ENCODE measurements at regions not wholly inside any gene's neighbourhood (a gene's known extent, or its start where the extent isn't known, plus 50 kb on each side); places are given as distances from the start of the nearest gene placed in this dataset.

- no TSS peak for BruUV-seq (replicated peaks)
- no peak overlapping the region for H3K4me3 ChIP-seq (replicated peaks in 1 of 3; ENCODE audit: insufficient read depth in 1 of 3, low read depth in 1 of 3, low read length in 3 of 3)
- H3K4me1 ChIP-seq (ENCODE audit: control insufficient read depth, extremely low read depth, insufficient read depth, low read length) = no peaks in the 10 kb centered on the region
- H2AFZ ChIP-seq (ENCODE audit: low read depth, low read length) = no peak overlapping the region
- POLR2A ChIA-PET = no interaction called here
- H3K9ac ChIP-seq (replicated peaks; ENCODE audit: extremely low read depth, insufficient read depth, low read length) = no peak overlapping the region
- H3K9me3 ChIP-seq (replicated peaks; ENCODE audit: control insufficient read depth, insufficient read depth, low read length) = no peaks in the 10 kb centered on the region
- H3K4me2 ChIP-seq (ENCODE audit: insufficient read depth, low read length) = no peak overlapping the region
- no peak overlapping the region for H3K27ac ChIP-seq (ENCODE audit: insufficient read depth, low read depth, low read length)
- intact Hi-C loops (cut with micrococcal nuclease) (loop anchor here (5.0 kb wide), 1 partner anchor 152 kb away; the partner anchor contains the start of genes NMRK1 and OSTF1), dilution Hi-C loops (cut with MboI; ENCODE audit: extremely low pct_ligation_motif_present, low sequenced_read_pairs) (no loop called here)
- H3K27me3 ChIP-seq (ENCODE audit: control insufficient read depth in 2 of 2, insufficient read depth in 2 of 2, low read length in 2 of 2) = peaks cover 0 to 3% of the 10 kb centered on the region in 2 experiments
- TF ChIP-seq FOS (IDR thresholded peaks at IDR 0.05; ENCODE audit: borderline replicate concordance, insufficient read depth, low read length) = no peak
- TF ChIP-seq MYC (IDR thresholded peaks at IDR 0.05; ENCODE audit: low read depth, low read length) = no peak
- no peak for TF ChIP-seq JUN (IDR thresholded peaks at IDR 0.05; ENCODE audit: borderline replicate concordance, insufficient read depth, insufficient read length, low read depth)
- no peak for TF ChIP-seq POLR2AphosphoS5 (IDR thresholded peaks at IDR 0.05; ENCODE audit: insufficient read depth, low read depth, low read length)
- TF ChIP-seq, protein P1, sequence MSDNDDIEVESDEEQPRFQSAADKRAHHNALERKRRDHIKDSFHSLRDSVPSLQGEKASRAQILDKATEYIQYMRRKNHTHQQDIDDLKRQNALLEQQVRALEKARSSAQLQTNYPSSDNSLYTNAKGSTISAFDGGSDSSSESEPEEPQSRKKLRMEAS (IDR thresholded peaks at IDR 0.05; ENCODE audit: insufficient read depth, insufficient read length) = no peak
- TF ChIP-seq EZH2 (IDR thresholded peaks at IDR 0.05; ENCODE audit: borderline replicate concordance, low read depth, low read length, severe bottlenecking) = no peak
- TF ChIP-seq GATA2 (IDR thresholded peaks at IDR 0.05; ENCODE audit: insufficient read depth, insufficient read length, low read depth, low read length) = no peak
- no peak for TF ChIP-seq POLR2A (IDR thresholded peaks at IDR 0.05; ENCODE audit: low read depth, low read length)
- TF ChIP-seq CTCF (IDR thresholded peaks at IDR 0.05; ENCODE audit: extremely low read depth in 1 of 2, insufficient read depth in 1 of 2, low read depth in 1 of 2, low read length in 2 of 2) = no peak
- H4K20me1 ChIP-seq (replicated peaks; ENCODE audit: control insufficient read depth, extremely low read depth, insufficient read depth, low read length) = no peaks in the 10 kb centered on the region
- no peaks in the 10 kb centered on the region for H3K79me2 ChIP-seq (ENCODE audit: control insufficient read depth, insufficient read depth, low read length)
- DNase-seq (ENCODE audit: low read depth, low spot score) (no peak), FAIRE-seq (no peak)
- CTCF ChIA-PET = interaction anchor here (1.2 to 6.4 kb wide), 7 partner anchors 37 to 467 kb away, joined by 4 to 59 read pairs (median 5); partner anchors contain the start of gene C9orf40
- no peaks in the 10 kb centered on the region for H3K36me3 ChIP-seq (ENCODE audit: control insufficient read depth in 2 of 2, extremely low read depth in 1 of 2, insufficient read depth in 2 of 2, low read length in 2 of 2)
- H3K9me1 ChIP-seq (replicated peaks; ENCODE audit: control insufficient read depth, extremely low read depth, insufficient read depth, low read length) = no peaks in the 10 kb centered on the region
Observed at GRCh38 chr9:75239176-75239575, 150.9 kb downstream of the OSTF1 start.
